ENCODE measurements at regions not wholly inside any gene's neighbourhood (a gene's known extent, or its start where the extent isn't known, plus 50 kb on each side); places are given as distances from the start of the nearest gene placed in this dataset.

DNA sequence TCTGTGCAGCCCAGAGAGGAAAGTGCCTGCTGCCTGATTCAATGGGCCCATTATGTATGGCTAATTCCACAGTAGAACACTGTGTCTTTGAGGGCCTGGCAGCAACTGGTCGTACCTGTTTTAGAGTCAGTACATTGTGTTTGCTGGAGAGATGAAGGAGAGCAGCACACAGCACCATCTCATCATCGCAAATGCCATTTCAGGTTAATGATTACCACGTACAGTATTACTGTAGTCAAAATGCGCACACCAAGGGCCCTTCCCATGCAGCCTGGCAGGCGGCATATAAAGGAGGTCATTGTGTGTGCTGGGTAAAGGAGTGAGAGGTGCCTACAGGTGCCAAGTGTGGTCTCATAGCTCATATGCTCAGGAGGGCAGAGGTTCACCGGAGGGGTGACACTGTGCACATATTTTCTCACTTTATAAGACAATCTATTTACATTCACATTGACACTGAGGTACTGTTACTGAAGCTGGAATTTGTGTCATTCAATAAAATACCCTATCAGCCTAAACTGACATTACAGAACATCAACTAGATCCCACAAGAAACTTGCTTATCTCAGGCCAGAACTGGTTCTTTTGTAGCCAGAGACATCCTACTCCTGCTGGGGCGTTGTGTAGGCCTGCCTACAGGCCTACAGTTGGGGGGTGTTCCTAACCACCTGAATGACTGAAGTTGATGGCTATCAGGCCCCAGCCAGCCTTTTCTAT is 90.4 kb downstream of the APIP start:
- H3K18ac ChIP-seq (ENCODE audit: low read length) = peak overlapping the region; percentile 15
- H2BK120ac ChIP-seq (ENCODE audit: low read depth, low read length) = no peak overlapping the region
- H2AFZ ChIP-seq (ENCODE audit: low read length) = no peak overlapping the region
- no peak overlapping the region for H2AK5ac ChIP-seq (ENCODE audit: low read depth, low read length)
- no peak overlapping the region for H3K4me3 ChIP-seq (ENCODE audit: low read length in 2 of 2)
- no peaks in the 10 kb centered on the region for H3K9me3 ChIP-seq (replicated peaks in 1 of 2; ENCODE audit: control insufficient read depth in 2 of 2, insufficient read depth in 1 of 2, low read depth in 1 of 2, low read length in 2 of 2)
- H3K79me1 ChIP-seq (ENCODE audit: low read depth, low read length) = no peaks in the 10 kb centered on the region
- H3K23ac ChIP-seq (ENCODE audit: low read depth, low read length, poor library complexity) = no peak overlapping the region
- no peaks in the 10 kb centered on the region for H3K36me3 ChIP-seq (replicated peaks in 1 of 2; ENCODE audit: control insufficient read depth in 2 of 2, insufficient read depth in 2 of 2, low read length in 2 of 2)
- DNase-seq (ENCODE audit: low spot score) = no peak
- H2BK15ac ChIP-seq (ENCODE audit: low read length) = no peak overlapping the region
- H2BK12ac ChIP-seq (ENCODE audit: low read length) = no peak overlapping the region
- H3K27me3 ChIP-seq (ENCODE audit: control insufficient read depth in 3 of 3, insufficient read depth in 3 of 3, low read depth in 1 of 3, low read length in 3 of 3) = no peaks in the 10 kb centered on the region
- H3K4me1 ChIP-seq (ENCODE audit: control insufficient read depth in 2 of 2, insufficient read depth in 1 of 2, low read depth in 1 of 2, low read length in 2 of 2) = peaks cover 0 to 10% of the 10 kb centered on the region in 2 donors
- H4K91ac ChIP-seq (ENCODE audit: low read depth, low read length, poor library complexity) = no peak overlapping the region
- no peak overlapping the region for H3K4ac ChIP-seq (ENCODE audit: low read length)
- no CpG with 5 or more reads among the region's 7 CpGs for WGBS, 2 donors (ENCODE audit: extremely low coverage in 2 of 2, insufficient read length in 2 of 2, insufficient replicate concordance in 1 of 2)
- no peak overlapping the region for H3K9ac ChIP-seq (ENCODE audit: low read depth, low read length, poor library complexity)
- no peak overlapping the region for H2BK5ac ChIP-seq (ENCODE audit: low read length)
- no peak overlapping the region for H3K14ac ChIP-seq (ENCODE audit: low read length)
- no peak overlapping the region for H3K27ac ChIP-seq (replicated peaks; ENCODE audit: low read length)
- no peak overlapping the region for H3K4me2 ChIP-seq (ENCODE audit: insufficient read depth, low read length, poor library complexity, severe bottlenecking)
- no peak overlapping the region for H4K8ac ChIP-seq (ENCODE audit: low read depth, low read length)

- no peaks in the 10 kb centered on the region for H3K27me3 ChIP-seq (ENCODE audit: control insufficient read depth in 3 of 3, insufficient read depth in 3 of 3, low read depth in 1 of 3, low read length in 3 of 3)
- H4K8ac ChIP-seq (ENCODE audit: low read depth, low read length) = no peak overlapping the region
- no peak overlapping the region for H3K9ac ChIP-seq (ENCODE audit: low read depth, low read length, poor library complexity)
- H3K4me3 ChIP-seq (ENCODE audit: low read length in 2 of 2) = no peak overlapping the region
- H2BK120ac ChIP-seq (ENCODE audit: low read depth, low read length) = no peak overlapping the region
- H2BK15ac ChIP-seq (ENCODE audit: low read length) = no peak overlapping the region
- H2BK5ac ChIP-seq (ENCODE audit: low read length) = no peak overlapping the region
- no peak overlapping the region for H4K91ac ChIP-seq (ENCODE audit: low read depth, low read length, poor library complexity)
- no peak overlapping the region for H3K23ac ChIP-seq (ENCODE audit: low read depth, low read length, poor library complexity)
- peaks cover 0 to 10% of the 10 kb centered on the region in 2 donors for H3K4me1 ChIP-seq (ENCODE audit: control insufficient read depth in 2 of 2, insufficient read depth in 1 of 2, low read depth in 1 of 2, low read length in 2 of 2)
- DNase-seq (ENCODE audit: low spot score) = no peak
- H3K18ac ChIP-seq (ENCODE audit: low read length) = no peak overlapping the region
- no peaks in the 10 kb centered on the region for H3K36me3 ChIP-seq (replicated peaks in 1 of 2; ENCODE audit: control insufficient read depth in 2 of 2, insufficient read depth in 2 of 2, low read length in 2 of 2)
- H3K14ac ChIP-seq (ENCODE audit: low read length) = no peak overlapping the region
- WGBS, 2 donors (ENCODE audit: extremely low coverage in 2 of 2, insufficient read length in 2 of 2, insufficient replicate concordance in 1 of 2) = no CpG with 5 or more reads among the region's 3 CpGs
- no peak overlapping the region for H2BK12ac ChIP-seq (ENCODE audit: low read length)
- no peaks in the 10 kb centered on the region for H3K9me3 ChIP-seq (replicated peaks in 1 of 2; ENCODE audit: control insufficient read depth in 2 of 2, insufficient read depth in 1 of 2, low read depth in 1 of 2, low read length in 2 of 2)
- no peak overlapping the region for H3K4ac ChIP-seq (ENCODE audit: low read length)
- no peaks in the 10 kb centered on the region for H3K79me1 ChIP-seq (ENCODE audit: low read depth, low read length)
- no peak overlapping the region for H2AFZ ChIP-seq (ENCODE audit: low read length)
- no peak overlapping the region for H3K4me2 ChIP-seq (ENCODE audit: insufficient read depth, low read length, poor library complexity, severe bottlenecking)
- no peak overlapping the region for H2AK5ac ChIP-seq (ENCODE audit: low read depth, low read length)
- no peak overlapping the region for H3K27ac ChIP-seq (replicated peaks; ENCODE audit: low read length)
These were observed 90.9 kb downstream of the APIP start for GRCh38 chr11:34825315-34825669.

- Histone ChIP-seq H3K36me3 (replicated peaks in 1 of 2; ENCODE audit: control insufficient read depth in 2 of 2, insufficient read depth in 2 of 2, low read length in 2 of 2) (no peaks in the 10 kb centered on the region), H3K9ac (ENCODE audit: low read depth, low read length, poor library complexity) (no peak overlapping the region), H3K4me2 (ENCODE audit: insufficient read depth, low read length, poor library complexity, severe bottlenecking) (no peak overlapping the region), H3K27ac (replicated peaks; ENCODE audit: low read length) (no peak overlapping the region), H4K8ac (ENCODE audit: low read depth, low read length) (no peak overlapping the region), H2AK5ac (ENCODE audit: low read depth, low read length) (no peak overlapping the region), H3K27me3 (ENCODE audit: control insufficient read depth in 3 of 3, insufficient read depth in 3 of 3, low read depth in 1 of 3, low read length in 3 of 3) (no peaks in the 10 kb centered on the region), H2BK15ac (ENCODE audit: low read length) (no peak overlapping the region), H3K79me1 (ENCODE audit: low read depth, low read length) (no peaks in the 10 kb centered on the region), H2AFZ (ENCODE audit: low read length) (no peak overlapping the region), H2BK120ac (ENCODE audit: low read depth, low read length) (no peak overlapping the region), H3K9me3 (replicated peaks in 1 of 2; ENCODE audit: control insufficient read depth in 2 of 2, insufficient read depth in 1 of 2, low read depth in 1 of 2, low read length in 2 of 2) (no peaks in the 10 kb centered on the region), H2BK5ac (ENCODE audit: low read length) (no peak overlapping the region), H3K18ac (ENCODE audit: low read length) (no peak overlapping the region), H3K4me3 (ENCODE audit: low read length in 2 of 2) (no peak overlapping the region), H3K14ac (ENCODE audit: low read length) (no peak overlapping the region), H3K4ac (ENCODE audit: low read length) (no peak overlapping the region), H2BK12ac (ENCODE audit: low read length) (no peak overlapping the region), H3K4me1 (ENCODE audit: control insufficient read depth in 2 of 2, insufficient read depth in 1 of 2, low read depth in 1 of 2, low read length in 2 of 2) (peaks cover 0 to 10% of the 10 kb centered on the region in 2 donors), H3K23ac (ENCODE audit: low read depth, low read length, poor library complexity) (no peak overlapping the region), H4K91ac (ENCODE audit: low read depth, low read length, poor library complexity) (no peak overlapping the region)
- DNase-seq (ENCODE audit: low spot score) = no peak
These were observed 91.8 kb downstream of the APIP start for GRCh38 chr11:34824425-34824824.

- Histone ChIP-seq H2BK120ac (ENCODE audit: low read depth, low read length) (no peak overlapping the region), H3K79me1 (ENCODE audit: low read depth, low read length) (no peaks in the 10 kb centered on the region), H3K36me3 (replicated peaks in 1 of 2; ENCODE audit: control insufficient read depth in 2 of 2, insufficient read depth in 2 of 2, low read length in 2 of 2) (no peaks in the 10 kb centered on the region), H3K18ac (ENCODE audit: low read length) (no peak overlapping the region), H3K23ac (ENCODE audit: low read depth, low read length, poor library complexity) (no peak overlapping the region), H3K4ac (ENCODE audit: low read length) (no peak overlapping the region), H2AFZ (ENCODE audit: low read length) (no peak overlapping the region), H3K27ac (replicated peaks; ENCODE audit: low read length) (peak overlapping the region; percentile 12), H2AK5ac (ENCODE audit: low read depth, low read length) (no peak overlapping the region), H2BK15ac (ENCODE audit: low read length) (no peak overlapping the region), H3K9ac (ENCODE audit: low read depth, low read length, poor library complexity) (no peak overlapping the region), H4K8ac (ENCODE audit: low read depth, low read length) (no peak overlapping the region), H2BK5ac (ENCODE audit: low read length) (no peak overlapping the region), H3K27me3 (ENCODE audit: control insufficient read depth in 3 of 3, insufficient read depth in 3 of 3, low read depth in 1 of 3, low read length in 3 of 3) (no peaks in the 10 kb centered on the region), H3K4me3 (ENCODE audit: low read length in 2 of 2) (no peak overlapping the region), H3K4me2 (ENCODE audit: insufficient read depth, low read length, poor library complexity, severe bottlenecking) (no peak overlapping the region), H3K9me3 (replicated peaks in 1 of 2; ENCODE audit: control insufficient read depth in 2 of 2, insufficient read depth in 1 of 2, low read depth in 1 of 2, low read length in 2 of 2) (no peaks in the 10 kb centered on the region), H3K4me1 (ENCODE audit: control insufficient read depth in 2 of 2, insufficient read depth in 1 of 2, low read depth in 1 of 2, low read length in 2 of 2) (peaks cover 0 to 10% of the 10 kb centered on the region in 2 donors), H2BK12ac (ENCODE audit: low read length) (no peak overlapping the region), H4K91ac (ENCODE audit: low read depth, low read length, poor library complexity) (no peak overlapping the region), H3K14ac (ENCODE audit: low read length) (no peak overlapping the region)
- no CpG with 5 or more reads among the region's 2 CpGs for WGBS, 2 donors (ENCODE audit: extremely low coverage in 2 of 2, insufficient read length in 2 of 2, insufficient replicate concordance in 1 of 2)
- DNase-seq (ENCODE audit: low spot score) = no peak
These were observed 92.5 kb downstream of the APIP start for GRCh38 chr11:34823639-34824038.
